DMS114 treated with DMSO at 0.1 percent for 48 hours (cell line): ENCODE measurements at regions not wholly inside any gene's neighbourhood (a gene's known extent, or its start where the extent isn't known, plus 50 kb on each side); places are given as distances from the start of the nearest gene placed in this dataset.

Source experiments
- DNase-seq: peaks from one replicate; lab custom pipeline; 2025; ENCODE audit not compliant: unreplicated experiment; lab: John Stamatoyannopoulos, UW

GRCh38 chr4:149927514-149927913, 111.9 kb upstream of the IQCM start:
- no peak for DNase-seq

GRCh38 chr4:149928507-149928906, 112.9 kb upstream of the IQCM start:
- no peak for DNase-seq

DNA sequence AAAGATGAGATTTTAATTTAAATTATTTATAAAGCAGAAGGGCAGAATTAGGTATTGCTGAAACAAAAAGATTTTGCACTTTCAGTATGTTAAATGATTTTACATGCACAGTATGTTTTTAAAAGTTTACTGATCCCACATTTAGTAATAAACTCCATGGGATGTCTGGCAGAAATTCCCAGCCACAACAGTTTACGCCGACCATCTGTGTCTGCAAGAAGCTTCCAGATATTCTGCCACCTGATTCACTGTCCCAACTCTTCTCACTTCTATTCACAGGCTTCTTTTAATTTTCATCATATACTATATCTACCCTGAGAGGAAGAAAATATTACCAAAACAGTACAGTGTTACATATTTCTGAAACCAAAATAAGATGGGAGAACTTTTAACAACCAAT, 115.8 kb upstream of the IQCM start:
- DNase-seq, result no peak

GRCh38 chr4:149932188-149932587, 116.5 kb upstream of the IQCM start:
- no peak for DNase-seq

DNA sequence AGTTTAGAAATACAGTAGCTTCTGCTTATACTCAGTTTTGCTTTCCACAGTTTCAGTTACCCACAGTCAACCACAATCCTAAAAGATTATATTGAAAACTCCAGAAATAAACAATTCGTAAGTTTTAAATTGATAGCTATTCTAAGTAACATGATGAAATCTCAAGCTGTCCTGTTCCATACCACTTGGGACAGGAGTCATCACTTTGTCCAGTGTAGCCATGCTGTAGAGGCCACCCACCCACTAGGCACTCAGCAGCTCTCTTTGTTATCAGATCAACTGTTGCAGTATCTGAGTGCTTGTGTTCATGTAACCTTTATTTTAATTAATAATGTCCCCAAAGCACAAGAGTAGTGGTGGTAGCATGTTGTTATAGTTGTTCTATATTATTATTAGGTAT, 117.5 kb upstream of the IQCM start:
- DNase-seq, result no peak

DNA sequence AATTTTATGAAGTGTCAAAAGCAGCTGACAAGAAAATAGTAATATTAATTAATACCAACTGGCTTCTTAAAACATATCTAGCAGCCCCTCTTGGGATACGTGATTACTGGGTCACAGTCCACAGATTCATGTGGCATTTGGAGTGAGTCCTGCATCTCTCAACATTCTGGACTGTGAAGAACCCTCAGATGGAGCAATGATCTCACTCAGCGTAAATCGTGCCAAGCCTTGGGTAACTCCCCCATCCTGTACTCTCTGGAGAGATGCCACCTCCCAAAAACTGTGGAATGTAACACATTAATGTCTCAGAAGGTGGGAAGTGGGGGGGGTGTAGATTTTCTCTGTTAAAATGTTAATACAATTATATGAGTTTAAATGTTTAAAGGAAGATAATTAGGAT, 118.2 kb upstream of the IQCM start:
- no peak for DNase-seq

DNA sequence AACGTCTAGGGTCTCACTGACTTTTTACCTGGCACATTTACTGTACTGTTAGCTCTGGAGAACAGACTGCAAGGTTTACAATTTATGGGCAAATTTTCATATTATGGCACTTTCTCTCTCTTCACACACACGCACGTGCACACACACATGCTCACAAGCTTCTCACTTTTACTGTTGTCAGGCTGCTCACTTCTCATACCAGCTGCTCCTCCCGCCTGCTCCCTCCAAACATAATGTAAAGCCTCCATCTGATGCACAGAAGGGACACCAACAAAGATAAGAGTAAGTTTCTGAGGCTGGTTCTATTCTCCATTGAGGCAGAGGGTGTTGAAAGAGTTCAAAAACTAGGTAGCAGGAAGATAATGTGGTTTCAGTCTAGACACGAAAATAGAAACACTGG, 128.9 kb upstream of the DCLK2 start:
- no peak for DNase-seq

DNA sequence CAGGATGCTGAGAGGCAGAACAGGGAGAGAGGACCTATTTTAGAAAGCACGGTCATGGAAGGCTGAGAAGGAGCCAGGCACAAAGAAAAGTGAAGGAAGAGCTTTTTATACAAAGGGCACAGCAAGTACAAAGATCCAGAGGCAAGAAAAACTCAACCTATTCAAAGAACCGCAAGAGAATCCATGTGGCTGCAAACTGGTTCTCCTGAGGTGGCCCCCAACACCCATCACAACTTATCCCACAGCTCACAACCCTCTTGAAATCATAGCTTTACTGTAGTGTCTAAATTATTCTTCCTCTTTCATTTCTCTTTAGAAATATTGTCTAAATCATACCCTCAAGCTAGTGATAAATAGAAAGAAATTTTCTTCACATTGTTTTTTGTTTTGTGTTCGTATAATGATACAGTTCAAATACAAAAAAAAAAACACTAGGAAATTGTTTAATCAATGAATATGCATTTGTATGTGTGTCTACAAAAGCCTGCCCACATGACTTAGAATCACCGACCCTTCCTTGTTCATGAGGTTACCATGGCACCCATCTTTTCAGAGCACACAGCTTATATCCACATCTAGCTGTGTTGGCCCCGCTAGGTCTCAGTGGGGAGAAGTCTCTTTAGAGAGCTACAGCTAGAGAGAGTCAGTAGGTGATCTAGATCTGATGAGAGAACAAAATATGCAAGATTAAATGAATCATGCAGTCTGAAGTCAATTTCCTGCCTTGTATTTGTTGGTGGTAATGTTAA, 126.9 kb upstream of the DCLK2 start:
- no peak for DNase-seq

DNA sequence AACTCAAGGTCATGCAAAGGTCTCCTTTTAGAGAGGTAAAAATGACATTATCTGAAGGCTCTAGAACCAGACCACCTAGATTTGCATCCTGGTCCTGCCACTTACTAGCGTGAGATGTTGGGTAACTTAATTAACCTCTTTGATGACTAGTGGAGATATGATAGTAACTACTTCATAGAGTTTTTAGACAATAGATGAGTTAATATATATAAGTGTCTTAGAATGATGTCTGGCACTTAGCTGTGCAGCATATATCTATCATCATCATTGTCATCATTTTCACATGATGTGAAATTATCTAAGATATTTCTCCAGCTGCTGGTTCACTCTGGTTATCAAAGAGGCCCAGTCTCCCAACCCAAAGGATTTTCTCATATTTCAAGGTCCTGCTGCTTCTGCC, 126.1 kb upstream of the DCLK2 start:
- no peak for DNase-seq

DNA sequence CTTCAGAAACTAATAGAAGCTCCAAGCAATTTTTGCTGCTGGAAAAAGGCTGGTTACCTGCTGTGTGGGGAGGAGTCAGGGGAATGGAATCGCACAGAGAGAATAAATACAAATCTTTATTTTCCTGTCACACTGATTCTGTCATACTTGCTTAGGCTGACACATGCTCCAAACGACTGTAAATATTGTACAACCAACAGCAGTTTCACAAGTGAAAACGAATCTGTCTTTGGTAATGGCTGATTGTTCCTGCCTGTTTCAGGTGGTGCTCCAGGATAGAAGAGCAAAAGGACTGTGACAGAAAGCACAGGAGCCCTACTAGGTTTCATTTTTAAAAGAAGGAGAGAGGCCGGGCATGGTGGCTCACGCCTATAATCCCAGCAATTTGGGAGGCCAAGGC, 125.5 kb upstream of the DCLK2 start:
- DNase-seq, result no peak

DNA sequence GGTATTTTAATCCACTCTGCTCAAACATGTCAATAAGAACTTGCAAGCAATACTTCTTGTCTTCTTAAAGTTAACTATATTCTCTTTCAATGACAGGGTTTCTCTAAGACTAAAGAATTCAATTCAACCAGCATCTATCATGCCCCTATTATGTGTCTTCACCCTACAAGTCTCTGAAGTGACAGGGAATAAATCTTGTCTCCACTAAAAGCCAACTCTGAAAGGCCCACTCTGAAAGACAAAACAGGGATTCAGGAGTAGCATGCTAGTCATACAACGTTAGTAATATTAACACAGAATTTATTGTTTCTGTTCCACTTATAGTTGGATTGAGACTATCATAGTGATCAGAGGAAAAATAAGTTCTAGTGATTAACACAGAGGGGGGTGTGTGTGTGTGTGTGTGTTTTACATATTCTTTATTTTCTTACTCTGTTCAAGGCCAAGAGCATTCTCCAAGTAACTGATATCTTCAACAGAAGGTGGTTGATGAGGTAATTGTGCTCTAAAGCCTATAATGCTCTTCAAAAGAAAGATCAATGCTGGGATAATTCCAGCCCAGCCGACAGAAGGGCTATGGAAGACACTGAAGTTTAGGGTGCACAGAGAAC, 122.4 kb upstream of the DCLK2 start:
- DNase-seq, result no peak

DNA sequence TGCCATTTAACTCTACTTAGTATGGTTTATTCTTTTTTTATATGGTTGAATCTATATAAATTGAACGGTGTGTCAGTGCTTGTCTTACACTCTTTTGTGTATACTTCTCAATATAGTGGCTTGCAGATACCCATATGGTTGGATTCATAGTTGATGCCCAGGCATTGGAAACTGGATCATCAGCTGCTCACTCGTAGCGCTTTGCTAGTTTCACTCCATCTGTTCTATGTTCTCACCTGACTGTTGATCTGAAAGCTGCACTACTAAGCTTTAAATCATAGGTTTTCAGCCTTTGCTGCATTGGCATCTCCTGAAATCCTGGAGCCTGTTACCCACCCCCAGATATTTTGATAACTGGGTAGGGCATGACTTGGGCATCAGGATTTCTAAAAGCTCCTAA, 121.6 kb upstream of the DCLK2 start:
- DNase-seq, result no peak

- DNase-seq, result no peak
These were observed 116.2 kb upstream of the DCLK2 start for GRCh38 chr4:149961876-149962597.

DNA sequence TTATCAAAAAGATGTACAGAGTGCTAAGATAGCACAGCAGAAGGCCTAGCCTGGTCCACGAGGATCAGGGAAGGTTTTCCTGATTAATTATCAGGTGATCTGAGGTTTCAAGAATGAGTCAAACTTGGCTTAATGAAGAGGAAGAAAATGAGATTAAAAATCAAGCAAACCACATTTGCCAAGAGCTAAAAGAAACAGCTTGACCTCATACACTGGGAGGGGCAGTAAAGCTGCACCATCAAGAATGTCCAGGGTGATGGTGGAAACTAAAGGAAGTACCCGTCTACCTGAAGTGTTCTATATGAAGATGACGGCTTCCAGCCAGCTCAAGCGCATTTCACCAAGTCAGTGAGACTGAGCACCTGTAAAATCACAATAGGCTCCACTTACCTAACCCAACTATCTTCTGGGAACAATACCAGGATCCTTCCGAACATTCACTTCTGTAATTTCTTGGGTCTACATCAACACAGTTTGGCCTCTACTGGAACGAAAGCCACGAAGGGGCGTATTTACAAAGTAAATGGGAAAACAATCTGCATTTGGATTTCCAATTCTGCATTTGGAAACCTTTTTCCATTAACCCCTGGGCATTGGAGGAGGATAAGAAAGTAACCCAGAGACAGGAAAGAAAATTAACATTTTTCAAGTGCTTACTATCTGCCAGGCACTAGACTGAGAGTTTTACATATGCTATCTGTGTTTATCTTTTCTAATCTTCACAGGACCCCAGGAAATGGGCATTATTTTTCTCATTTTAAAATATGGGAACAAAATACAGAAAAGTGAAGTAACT, 114.0 kb upstream of the DCLK2 start:
- DNase-seq, result no peak

GRCh38 chr4:149965206-149965605, 113.0 kb upstream of the DCLK2 start:
- no peak for DNase-seq

DNA sequence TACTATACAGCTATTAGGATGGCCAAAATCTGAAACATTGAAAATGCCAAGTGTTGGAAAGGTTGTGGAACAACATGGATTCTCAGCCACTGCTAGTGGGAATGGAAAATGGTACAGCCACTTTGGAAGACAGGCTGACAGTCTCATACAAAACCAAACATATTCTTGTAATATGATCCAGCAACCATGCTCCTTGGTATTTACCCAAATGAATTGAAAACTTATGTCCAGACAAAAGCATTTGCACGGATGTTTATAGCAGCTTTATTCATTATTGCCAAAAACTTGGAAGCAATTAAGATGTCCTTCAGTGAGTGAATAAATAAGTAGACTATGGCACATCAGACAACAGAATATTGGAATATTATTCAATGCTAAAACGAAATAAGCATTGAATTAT, 105.8 kb upstream of the DCLK2 start:
- no peak for DNase-seq

DNA sequence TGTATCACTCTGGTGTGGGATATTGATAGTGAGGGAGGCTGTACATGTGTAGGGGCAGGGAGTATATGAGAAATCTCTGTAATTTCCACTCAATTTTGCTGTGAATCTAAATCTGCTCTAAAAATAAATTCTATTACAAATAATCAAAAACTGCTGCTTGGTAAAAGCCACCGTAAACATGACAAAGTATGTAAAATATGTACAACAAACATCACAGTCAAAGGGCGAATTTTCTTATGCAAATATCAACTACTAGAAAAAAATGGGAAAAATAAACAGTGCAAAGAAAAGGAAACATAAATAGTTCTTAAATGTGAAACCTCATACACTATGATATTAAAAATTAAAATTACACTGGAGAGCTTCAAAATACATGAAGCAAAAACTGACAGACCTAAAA, 105.1 kb upstream of the DCLK2 start:
- no peak for DNase-seq

GRCh38 chr4:149975172-149975571, 103.1 kb upstream of the DCLK2 start:
- DNase-seq, result no peak

- no peak for DNase-seq
These were observed 98.0 kb upstream of the DCLK2 start for GRCh38 chr4:149980121-149980682.

- DNase-seq, result peak; percentile 5
These were observed 97.3 kb upstream of the DCLK2 start for GRCh38 chr4:149980941-149981340.

- DNase-seq, result no peak
These were observed 94.8 kb upstream of the DCLK2 start for GRCh38 chr4:149983401-149983800.
